GM18909 (cell line): ENCODE measurements at regions not wholly inside any gene's neighbourhood (a gene's known extent, or its start where the extent isn't known, plus 50 kb on each side); places are given as distances from the start of the nearest gene placed in this dataset.

ENCODE experiments used
- ATAC-seq: cut with Tn5 transposase; IDR thresholded peaks from one replicate; pipeline ENCODE4 v1.9.1; 2021; ENCODE audit warnings: mild to moderate bottlenecking; ENCODE audit not compliant: unreplicated experiment, poor library complexity

GRCh38 chr2:153047220-153047619 lies 328.8 kb downstream of the ARL6IP6 start:
- ATAC-seq, result no peak

GRCh38 chr2:153043385-153043784 lies 325.0 kb downstream of the ARL6IP6 start:
- no peak for ATAC-seq

- ATAC-seq, result no peak
Observed at GRCh38 chr2:153028626-153029025, 310.2 kb downstream of the ARL6IP6 start.

GRCh38 chr2:153027533-153027932 lies 309.1 kb downstream of the ARL6IP6 start:
- no peak for ATAC-seq

GRCh38 chr2:153020201-153020600 lies 301.8 kb downstream of the ARL6IP6 start:
- ATAC-seq, result no peak

- ATAC-seq, result no peak
Observed at GRCh38 chr2:153005071-153005730, 286.8 kb downstream of the ARL6IP6 start.

- no peak for ATAC-seq
Observed at GRCh38 chr2:153004627-153005026, 286.2 kb downstream of the ARL6IP6 start.

- no peak for ATAC-seq
Observed at GRCh38 chr2:152974146-152974545, 255.7 kb downstream of the ARL6IP6 start.

GRCh38 chr2:152971685-152972084 lies 253.3 kb downstream of the ARL6IP6 start:
- ATAC-seq, result no peak

- no peak for ATAC-seq
Observed at GRCh38 chr2:152962446-152962845, 244.0 kb downstream of the ARL6IP6 start.

GRCh38 chr2:152961351-152961750 lies 242.9 kb downstream of the ARL6IP6 start:
- ATAC-seq, result no peak

GRCh38 chr2:152950126-152950525 lies 231.7 kb downstream of the ARL6IP6 start:
- ATAC-seq, result no peak

- no peak for ATAC-seq
Observed at GRCh38 chr2:152944099-152944498, 225.7 kb downstream of the ARL6IP6 start.

GRCh38 chr2:152942940-152943440 lies 224.6 kb downstream of the ARL6IP6 start:
- ATAC-seq, result no peak

GRCh38 chr2:152930501-152930900 lies 212.1 kb downstream of the ARL6IP6 start:
- ATAC-seq, result no peak

GRCh38 chr2:152929628-152930027 lies 211.2 kb downstream of the ARL6IP6 start:
- no peak for ATAC-seq

- peak; percentile 88 for ATAC-seq
Observed at GRCh38 chr2:152925547-152926448, 207.4 kb downstream of the ARL6IP6 start.

GRCh38 chr2:152924722-152925121 lies 206.3 kb downstream of the ARL6IP6 start:
- ATAC-seq, result no peak

GRCh38 chr2:152924219-152924618 lies 205.8 kb downstream of the ARL6IP6 start:
- ATAC-seq, result no peak

GRCh38 chr2:152920846-152921245 lies 202.4 kb downstream of the ARL6IP6 start:
- no peak for ATAC-seq

- no peak for ATAC-seq
Observed at GRCh38 chr2:152910970-152911369, 192.6 kb downstream of the ARL6IP6 start.
